BLaER1 treated with 17β-estradiol and CSF1 and Interleukin-3, amounts not matched to agents 10 nM and 100 nM (cell line): ENCODE measurements at regions not wholly inside any gene's neighbourhood (a gene's known extent, or its start where the extent isn't known, plus 50 kb on each side); places are given as distances from the start of the nearest gene placed in this dataset.

Experiments used
- H3K27ac ChIP-seq, 11 experiments: shearing (Covaris generic); formaldehyde crosslinking; 2 replicates each; pipeline ENCODE4 v1.8.1; 2022
- H3K27me3 ChIP-seq, 11 experiments: shearing (Covaris generic); formaldehyde crosslinking; 2 replicates each; pipeline ENCODE4 v1.8.1; 2022
- H3K36me3 ChIP-seq, 11 experiments: shearing (Covaris generic); formaldehyde crosslinking; 2 replicates each; pipeline ENCODE4 v1.8.1; 2022
- H3K4me1 ChIP-seq, 10 experiments: shearing (Covaris generic); formaldehyde crosslinking; 2 replicates each; pipeline ENCODE4 v1.8.1; 2022
- H3K4me2 ChIP-seq, 11 experiments: shearing (Covaris generic); formaldehyde crosslinking; 2 replicates each; pipeline ENCODE4 v1.8.1; 2022
- H3K4me3 ChIP-seq, 10 experiments: shearing (Covaris generic); formaldehyde crosslinking; 2 replicates each; pipeline ENCODE4 v1.8.1; 2022
- H3K9ac ChIP-seq, 11 experiments: shearing (Covaris generic); formaldehyde crosslinking; 2 replicates each; pipeline ENCODE4 v1.8.1; 2022
- H3K9me3 ChIP-seq, 11 experiments: shearing (Covaris generic); formaldehyde crosslinking; replicated peaks in 1 of 11; 2 replicates each; pipeline ENCODE4 v1.8.1; 2022
- H4K20me1 ChIP-seq, 11 experiments: shearing (Covaris generic); formaldehyde crosslinking; 2 replicates each; pipeline ENCODE4 v1.8.1; 2022
- Cebpa-rat ChIP-seq, 11 experiments: shearing (Covaris generic); IDR thresholded peaks; 2 replicates each; pipeline ENCODE4 v1.8.1; 2022

DNA sequence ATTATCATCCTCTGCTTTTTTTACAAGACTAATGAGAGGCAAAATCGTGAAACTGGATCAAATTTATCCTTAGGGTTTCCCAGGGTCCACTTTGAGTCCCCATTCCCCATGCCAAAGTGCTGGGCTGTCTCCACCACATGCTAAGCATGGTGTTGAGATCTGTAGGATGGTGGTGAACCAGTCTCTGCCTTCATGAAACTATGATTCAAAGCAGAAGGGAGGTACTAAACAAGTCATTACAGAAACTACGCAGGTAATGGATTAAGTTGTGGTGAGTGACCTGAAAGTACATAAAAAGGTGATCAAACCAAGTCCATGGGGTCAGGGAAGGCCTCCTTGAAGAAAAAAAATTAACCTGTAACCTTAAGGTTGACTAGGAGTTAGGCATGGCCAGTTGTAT, 265.2 kb downstream of the ATG4C start:
- no peak for TF ChIP-seq Cebpa-rat (IDR thresholded peaks at IDR 0.05)

DNA sequence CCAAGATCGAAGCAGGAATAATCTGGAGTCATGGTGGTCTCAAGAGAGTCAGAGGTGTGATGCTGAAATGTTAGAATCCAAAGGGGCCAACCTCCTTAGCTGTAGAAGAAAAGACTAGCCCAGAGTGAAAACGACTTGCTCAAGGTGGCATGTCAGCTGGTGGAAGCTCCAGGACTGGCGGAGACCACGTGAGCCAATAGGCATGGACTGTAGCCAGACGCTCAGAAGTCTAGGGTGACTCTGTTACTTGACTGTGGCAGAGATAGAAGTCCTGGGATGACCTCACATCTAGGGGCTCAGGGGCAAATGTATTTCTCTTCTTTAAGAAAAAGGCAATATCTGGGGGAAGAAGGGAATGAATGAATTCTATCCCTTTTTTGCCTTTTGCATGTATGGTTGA, 267.4 kb downstream of the ATG4C start:
- no peak overlapping the region for H3K4me3 ChIP-seq
- no peaks in the 10 kb centered on the region for H3K9me3 ChIP-seq
- TF ChIP-seq Cebpa-rat (IDR thresholded peaks at IDR 0.05) = no peak

More for the DNA sequence above, 265.2 kb downstream of the ATG4C start:
- Histone ChIP-seq H3K4me2 (no peak overlapping the region), H4K20me1 (no peaks in the 10 kb centered on the region), H3K27me3 (no peaks in the 10 kb centered on the region), H3K4me1 (no peaks in the 10 kb centered on the region), H3K27ac (no peak overlapping the region), H3K9ac (no peak overlapping the region), H3K4me3 (no peak overlapping the region), H3K9me3 (no peaks in the 10 kb centered on the region), H3K36me3 (no peaks in the 10 kb centered on the region)

DNA sequence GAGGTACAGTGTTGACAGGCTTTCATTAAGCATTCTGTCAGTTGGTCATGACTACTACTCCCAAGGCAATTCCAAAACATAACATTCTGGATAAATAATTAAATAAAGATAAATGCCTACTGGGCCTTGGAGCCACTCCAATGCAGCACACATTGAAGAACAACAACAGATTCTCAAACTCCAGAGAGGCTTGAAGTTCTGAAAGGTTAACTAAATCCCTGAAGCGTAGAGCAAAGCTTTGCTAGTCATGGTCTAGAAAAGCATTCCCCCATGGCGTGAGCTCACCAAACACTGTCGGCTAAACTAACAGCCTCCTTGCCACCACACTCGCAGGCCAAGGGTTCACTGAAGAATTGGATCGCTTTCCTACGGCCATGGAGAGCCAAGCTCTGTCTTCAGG, 268.0 kb downstream of the ATG4C start:
- Histone ChIP-seq H3K27me3 (no peaks in the 10 kb centered on the region), H3K27ac (no peak overlapping the region), H3K9me3 (no peaks in the 10 kb centered on the region), H3K36me3 (no peaks in the 10 kb centered on the region), H3K4me3 (no peak overlapping the region), H3K9ac (no peak overlapping the region), H3K4me1 (no peaks in the 10 kb centered on the region), H3K4me2 (no peak overlapping the region), H4K20me1 (no peaks in the 10 kb centered on the region)
- TF ChIP-seq Cebpa-rat (IDR thresholded peaks at IDR 0.05) = no peak

More for the DNA sequence above, 267.4 kb downstream of the ATG4C start:
- H3K27me3 ChIP-seq = no peaks in the 10 kb centered on the region
- H4K20me1 ChIP-seq = no peaks in the 10 kb centered on the region
- no peak overlapping the region for H3K27ac ChIP-seq
- no peaks in the 10 kb centered on the region for H3K36me3 ChIP-seq
- no peak overlapping the region for H3K4me2 ChIP-seq
- no peaks in the 10 kb centered on the region for H3K4me1 ChIP-seq
- no peak overlapping the region for H3K9ac ChIP-seq

DNA sequence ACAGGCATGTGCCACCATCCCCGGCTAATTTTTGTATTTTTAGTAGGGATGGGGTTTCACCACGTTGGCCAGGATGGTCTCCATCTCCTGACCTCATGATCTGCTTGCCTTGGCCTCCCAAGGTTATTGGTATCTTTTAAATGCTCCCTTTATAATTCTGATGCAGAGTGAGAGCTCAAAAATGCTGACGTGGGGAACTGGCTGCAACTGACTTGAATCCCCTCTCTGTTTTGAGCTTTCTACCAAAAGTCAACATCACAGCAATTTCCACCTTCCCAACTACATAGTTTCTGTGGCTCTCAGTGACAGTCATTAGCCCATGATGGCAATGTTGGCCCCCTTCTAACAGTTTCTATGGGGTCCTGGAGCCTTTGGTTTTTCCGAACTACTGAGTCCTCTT, 268.2 kb upstream of the FOXD3 start:
- Histone ChIP-seq H3K9ac (no peak overlapping the region), H3K4me3 (no peak overlapping the region), H3K9me3 (no peaks in the 10 kb centered on the region), H4K20me1 (no peaks in the 10 kb centered on the region), H3K27me3 (no peaks in the 10 kb centered on the region), H3K4me1 (no peaks in the 10 kb centered on the region), H3K4me2 (no peak overlapping the region), H3K27ac (no peak overlapping the region), H3K36me3 (no peaks in the 10 kb centered on the region)
- no peak for TF ChIP-seq Cebpa-rat (IDR thresholded peaks at IDR 0.05)

DNA sequence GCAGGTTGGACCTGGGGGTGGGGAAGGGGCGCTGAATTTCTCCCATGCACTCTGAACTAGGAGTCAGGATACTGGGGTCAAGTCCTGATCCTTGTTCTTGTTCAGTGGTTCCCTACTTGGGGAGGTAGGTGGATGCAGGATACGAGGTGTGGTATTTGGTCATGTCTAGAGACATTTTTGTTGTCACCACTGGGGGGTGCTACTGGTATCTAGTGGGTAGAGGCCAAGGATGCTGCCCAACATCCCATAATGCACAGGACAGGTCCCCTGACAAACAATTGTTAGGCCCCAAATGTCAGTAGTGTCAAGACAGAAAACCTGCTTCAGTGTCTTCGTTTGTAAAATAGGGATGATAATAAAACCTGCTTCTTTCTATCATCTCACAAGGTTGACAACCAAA, 259.0 kb upstream of the FOXD3 start:
- Histone ChIP-seq H4K20me1 (no peaks in the 10 kb centered on the region), H3K36me3 (no peaks in the 10 kb centered on the region), H3K27me3 (no peaks in the 10 kb centered on the region), H3K4me2 (no peak overlapping the region), H3K27ac (no peak overlapping the region), H3K9me3 (no peaks in the 10 kb centered on the region), H3K4me3 (no peak overlapping the region), H3K4me1 (no peaks in the 10 kb centered on the region), H3K9ac (no peak overlapping the region)
- no peak for TF ChIP-seq Cebpa-rat (IDR thresholded peaks at IDR 0.05)

DNA sequence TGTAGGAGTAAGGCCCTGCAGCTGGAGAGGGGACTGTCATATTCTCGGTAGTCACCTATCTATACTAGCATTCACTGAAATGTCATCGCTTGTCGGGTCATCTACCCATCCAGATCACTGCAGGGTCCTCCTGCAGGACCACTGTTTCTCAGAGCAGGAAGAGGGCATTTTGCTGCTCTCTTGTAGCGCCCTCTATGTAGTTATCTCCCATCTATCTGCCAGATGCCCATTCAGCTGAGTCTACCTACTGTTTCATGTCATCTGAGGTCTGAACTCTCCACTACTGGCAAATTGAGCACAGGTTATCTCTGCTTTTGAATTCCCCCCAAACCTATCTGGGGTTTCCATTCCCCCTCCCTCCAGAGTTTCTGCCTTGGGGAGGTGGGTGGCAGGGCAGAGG, 258.2 kb upstream of the FOXD3 start:
- TF ChIP-seq Cebpa-rat (IDR thresholded peaks at IDR 0.05) = no peak
- H3K4me3 ChIP-seq = no peak overlapping the region
- H3K36me3 ChIP-seq = no peaks in the 10 kb centered on the region
- no peaks in the 10 kb centered on the region for H4K20me1 ChIP-seq
- H3K9ac ChIP-seq = no peak overlapping the region
- no peak overlapping the region for H3K27ac ChIP-seq
- no peaks in the 10 kb centered on the region for H3K9me3 ChIP-seq
- no peaks in the 10 kb centered on the region for H3K4me1 ChIP-seq
- no peak overlapping the region for H3K4me2 ChIP-seq
- H3K27me3 ChIP-seq = no peaks in the 10 kb centered on the region

DNA sequence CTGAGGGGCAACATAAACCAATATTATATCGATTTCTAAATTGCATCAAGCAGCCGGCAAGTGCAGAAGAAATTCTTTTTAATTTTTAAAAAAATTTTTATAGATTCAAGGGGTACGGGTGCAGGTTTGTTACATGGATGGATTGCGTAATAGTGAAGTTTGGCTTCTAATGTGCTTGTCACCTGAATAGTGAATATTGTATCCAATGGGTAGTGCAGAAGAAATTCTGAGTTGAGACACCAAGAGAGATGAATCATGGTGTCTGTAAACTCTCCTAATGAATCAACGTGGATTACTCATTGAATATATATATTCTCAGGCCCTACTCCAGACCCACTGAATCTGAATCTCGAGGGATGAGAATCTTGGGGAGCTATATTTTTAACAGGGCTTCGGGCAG, 253.7 kb upstream of the FOXD3 start:
- Histone ChIP-seq H3K36me3 (no peaks in the 10 kb centered on the region), H4K20me1 (no peaks in the 10 kb centered on the region), H3K4me1 (no peaks in the 10 kb centered on the region), H3K9me3 (no peaks in the 10 kb centered on the region), H3K27ac (no peak overlapping the region), H3K4me3 (no peak overlapping the region), H3K4me2 (no peak overlapping the region), H3K9ac (no peak overlapping the region), H3K27me3 (peaks cover under 1 to 14% (median 10%) of the 10 kb centered on the region in 11 experiments)
- TF ChIP-seq Cebpa-rat (IDR thresholded peaks at IDR 0.05) = peak in 6 of 11 experiments; percentile 5 to 84 (median 76); a peak in 9 of 22 replicates

DNA sequence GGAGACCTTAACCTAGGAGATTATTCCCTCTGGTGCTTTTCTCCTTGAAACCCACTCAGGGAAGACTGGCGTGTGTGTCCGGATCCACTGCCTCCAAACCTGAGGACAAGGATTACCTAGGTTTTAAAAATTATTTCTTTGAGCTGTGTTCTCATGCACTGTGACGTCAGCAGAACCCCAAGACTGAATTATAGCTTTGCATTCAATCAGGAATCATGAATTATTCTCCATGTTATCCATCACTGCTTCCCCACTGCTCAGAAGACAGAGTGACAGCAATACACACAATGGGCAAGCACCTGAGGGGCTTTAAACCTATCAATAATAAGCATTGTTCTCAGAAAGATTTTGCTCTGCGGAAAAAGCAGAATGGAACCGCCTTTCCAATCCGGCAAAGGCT, 253.2 kb upstream of the FOXD3 start:
- Histone ChIP-seq H3K27ac (no peak overlapping the region), H3K4me1 (no peaks in the 10 kb centered on the region), H3K9me3 (peaks cover 0 to 5% (median 0%) of the 10 kb centered on the region in 11 experiments; a peak in 3 of 22 replicates), H4K20me1 (no peaks in the 10 kb centered on the region), H3K4me2 (no peak overlapping the region), H3K27me3 (peaks cover 7 to 20% (median 16%) of the 10 kb centered on the region in 11 experiments), H3K4me3 (no peak overlapping the region), H3K9ac (no peak overlapping the region), H3K36me3 (no peaks in the 10 kb centered on the region)
- no peak for TF ChIP-seq Cebpa-rat (IDR thresholded peaks at IDR 0.05)

DNA sequence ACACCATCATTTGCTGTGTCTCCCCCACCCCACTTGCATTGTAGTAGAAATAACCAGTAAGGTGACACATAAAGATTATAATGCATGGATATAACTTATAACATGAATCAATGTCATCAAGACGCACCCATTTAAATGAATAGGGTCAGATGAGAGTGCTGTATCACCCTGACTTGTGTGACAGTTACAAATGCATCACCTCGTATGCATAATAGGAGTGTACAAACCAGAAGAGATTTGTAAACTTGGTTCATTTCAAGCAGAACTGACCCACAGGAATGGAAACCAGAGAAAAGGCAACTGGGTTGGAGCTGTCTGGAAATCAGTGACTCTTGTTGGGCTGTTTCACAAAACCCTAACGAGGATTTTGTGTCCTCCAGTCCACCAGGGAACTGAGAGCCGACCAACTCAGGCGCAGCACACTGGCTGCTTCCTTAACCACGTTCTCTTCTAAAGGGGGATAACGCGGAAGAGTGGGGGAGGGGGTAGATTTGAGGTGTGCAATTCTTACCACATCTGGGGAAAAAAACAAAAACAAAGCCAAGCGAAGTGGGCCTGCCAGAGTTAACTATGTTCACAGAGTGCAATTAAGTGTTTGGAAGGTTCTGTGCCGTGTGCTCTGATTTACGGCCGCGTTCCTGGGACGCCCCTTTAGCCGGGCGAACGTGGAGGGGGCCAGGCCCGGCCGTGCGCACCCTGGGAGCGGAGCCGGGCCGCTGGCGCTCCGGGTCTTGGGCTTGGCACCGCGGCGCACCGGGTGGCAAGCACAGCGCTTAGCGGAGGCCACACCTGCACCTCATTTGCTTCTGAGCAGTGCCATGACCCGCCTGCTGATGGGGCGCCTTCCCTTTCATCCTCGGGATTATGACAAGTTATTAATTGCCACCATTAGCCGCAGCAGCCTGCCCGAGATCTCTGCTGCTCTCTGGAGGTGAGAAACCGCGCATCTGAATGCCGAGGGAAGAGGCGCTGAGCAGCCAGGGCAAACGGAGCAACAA, 248.8 kb upstream of the FOXD3 start:
- no peak overlapping the region; a peak in 1 of 22 replicates for H3K27ac ChIP-seq
- peaks cover 4 to 20% (median 8%) of the 10 kb centered on the region in 11 experiments; a peak in 11 of 22 replicates for H3K9me3 ChIP-seq
- H3K36me3 ChIP-seq = no peaks in the 10 kb centered on the region
- no peaks in the 10 kb centered on the region for H3K4me1 ChIP-seq
- peak overlapping the region; percentile 34 to 64 (median 52); a peak in 19 of 20 replicates for H3K4me3 ChIP-seq
- peak overlapping the region in 2 of 11 experiments; percentile 38 to 42; a peak in 3 of 22 replicates for H3K9ac ChIP-seq
- no peak for TF ChIP-seq Cebpa-rat (IDR thresholded peaks at IDR 0.05)
- no peaks in the 10 kb centered on the region for H4K20me1 ChIP-seq
- peaks cover 14 to 31% (median 25%) of the 10 kb centered on the region in 11 experiments for H3K27me3 ChIP-seq
- H3K4me2 ChIP-seq = peak overlapping the region; percentile 44 to 77 (median 62)
